Colonic mucosa (tissue), 4 donors: ENCODE measurements at regions not wholly inside any gene's neighbourhood (a gene's known extent, or its start where the extent isn't known, plus 50 kb on each side); places are given as distances from the start of the nearest gene placed in this dataset.

Source experiments
- DNase-seq: peaks from one replicate; pipeline ENCODE4 v3.0.0-alpha.2; 2020
- H3K27ac ChIP-seq: fragments of 200-600 bp; one replicate; pipeline ENCODE4 v1.8.0; 2021
- H3K27me3 ChIP-seq: fragments of 200-600 bp; one replicate; pipeline ENCODE4 v1.8.0; 2021
- H3K36me3 ChIP-seq: fragments of 200-600 bp; one replicate; pipeline ENCODE4 v1.8.0; 2021
- H3K4me1 ChIP-seq: fragments of 200-600 bp; one replicate; pipeline ENCODE4 v1.8.0; 2021; ENCODE audit warnings: mild to moderate bottlenecking
- H3K4me3 ChIP-seq: fragments of 200-600 bp; one replicate; pipeline ENCODE4 v1.8.0; 2021
- H3K9ac ChIP-seq, 2 donors: one replicate each; pipeline ENCODE4 v1.7.0; 2013; ENCODE audit warnings: control low read depth in 2 of 2, low read depth in 2 of 2, low read length in 2 of 2
- H3K9me3 ChIP-seq: fragments of 200-600 bp; one replicate; pipeline ENCODE4 v1.8.0; 2021
- CTCF ChIP-seq: fragments of 200-600 bp; IDR thresholded peaks from one replicate; pipeline ENCODE4 v1.8.0; 2022; ENCODE audit warnings: antibody characterized with exemption, mild to moderate bottlenecking
- intact Hi-C: fragments of 100-400 bp; cut with DNase I; formaldehyde crosslinking; loops from one replicate; pipeline ENCODE4 v1.14.1; 2022
- donor health status: healthy.
- donor health status: DM: no; HTN: no; CAD: no.
- donor health status: DM: no; HTN: no; CAD: no.

- H3K4me3 ChIP-seq: no peak overlapping the region
- no peak for DNase-seq
- H3K9ac ChIP-seq: no peak overlapping the region
- H3K9me3 ChIP-seq: no peaks in the 10 kb centered on the region
- H3K4me1 ChIP-seq: no peaks in the 10 kb centered on the region
- no peak overlapping the region for H3K27ac ChIP-seq
- no peaks in the 10 kb centered on the region for H3K36me3 ChIP-seq
- no peak for TF ChIP-seq CTCF
- intact Hi-C loops: no loop called here
- H3K27me3 ChIP-seq: no peaks in the 10 kb centered on the region
These were observed 368.3 kb upstream of the GNPDA2 start for GRCh38 chr4:45094684-45095083.

GRCh38 chr4:45082101-45082500, 355.7 kb upstream of the GNPDA2 start:
- intact Hi-C loops: no loop called here
- H3K9ac ChIP-seq: no peak overlapping the region
- H3K27ac ChIP-seq: no peak overlapping the region
- H3K4me1 ChIP-seq: no peaks in the 10 kb centered on the region
- no peak for TF ChIP-seq CTCF
- no peaks in the 10 kb centered on the region for H3K36me3 ChIP-seq
- no peak overlapping the region for H3K4me3 ChIP-seq
- H3K9me3 ChIP-seq: no peaks in the 10 kb centered on the region
- no peaks in the 10 kb centered on the region for H3K27me3 ChIP-seq
- no peak for DNase-seq

- Histone ChIP-seq H3K27ac (no peak overlapping the region), H3K27me3 (no peaks in the 10 kb centered on the region), H3K4me3 (no peak overlapping the region), H3K9ac (no peak overlapping the region), H3K9me3 (no peaks in the 10 kb centered on the region), H3K36me3 (no peaks in the 10 kb centered on the region), H3K4me1 (no peaks in the 10 kb centered on the region)
- intact Hi-C loops: no loop called here
- TF ChIP-seq CTCF: no peak
- DNase-seq: no peak
These were observed 353.3 kb upstream of the GNPDA2 start for GRCh38 chr4:45079616-45080015.

- intact Hi-C loops: no loop called here
- Histone ChIP-seq H3K9ac (no peak overlapping the region), H3K36me3 (no peaks in the 10 kb centered on the region), H3K27ac (no peak overlapping the region), H3K4me3 (no peak overlapping the region), H3K27me3 (no peaks in the 10 kb centered on the region), H3K9me3 (no peaks in the 10 kb centered on the region), H3K4me1 (no peaks in the 10 kb centered on the region)
- DNase-seq: no peak
- no peak for TF ChIP-seq CTCF
These were observed 351.8 kb upstream of the GNPDA2 start for GRCh38 chr4:45078201-45078600.

- Histone ChIP-seq H3K27ac (no peak overlapping the region), H3K9ac (no peak overlapping the region), H3K27me3 (no peaks in the 10 kb centered on the region), H3K9me3 (no peaks in the 10 kb centered on the region), H3K4me3 (no peak overlapping the region), H3K4me1 (no peaks in the 10 kb centered on the region), H3K36me3 (no peaks in the 10 kb centered on the region)
- DNase-seq: no peak
- intact Hi-C loops: no loop called here
- no peak for TF ChIP-seq CTCF
These were observed 346.6 kb upstream of the GNPDA2 start for GRCh38 chr4:45072981-45073380.

- TF ChIP-seq CTCF: no peak
- Histone ChIP-seq H3K9ac (no peak overlapping the region), H3K27ac (no peak overlapping the region), H3K4me1 (no peaks in the 10 kb centered on the region), H3K9me3 (no peaks in the 10 kb centered on the region), H3K27me3 (no peaks in the 10 kb centered on the region), H3K36me3 (no peaks in the 10 kb centered on the region), H3K4me3 (no peak overlapping the region)
- DNase-seq: no peak
- intact Hi-C loops: no loop called here
These were observed 338.4 kb upstream of the GNPDA2 start for GRCh38 chr4:45064741-45065140.
